MM.1S (cell line): ENCODE measurements at regions not wholly inside any gene's neighbourhood (a gene's known extent, or its start where the extent isn't known, plus 50 kb on each side); places are given as distances from the start of the nearest gene placed in this dataset.

ENCODE experiments used
- DNase-seq: peaks from one replicate; pipeline ENCODE4 v3.0.0-alpha.2; 2015
- H2AFZ ChIP-seq: fragments of 300-600 bp; sonication (generic); 2 replicates; pipeline ENCODE4 v1.6.0; 2016; ENCODE audit warnings: antibody characterized with exemption, low read length
- H3F3A ChIP-seq: fragments of 300-600 bp; sonication (generic); 2 replicates; pipeline ENCODE4 v1.6.1; 2016; ENCODE audit warnings: mild to moderate bottlenecking, antibody characterized with exemption, low read length, moderate library complexity, mixed read lengths; ENCODE audit not compliant: insufficient read depth
- H3K27ac ChIP-seq: fragments of 300-600 bp; sonication (generic); 2 replicates; pipeline ENCODE4 v1.5.1; 2016; ENCODE audit warnings: mild to moderate bottlenecking, low read length
- H3K27me3 ChIP-seq: fragments of 300-600 bp; sonication (generic); replicated peaks from 2 replicates; pipeline ENCODE4 v1.6.0; 2016; ENCODE audit warnings: low read length; ENCODE audit not compliant: insufficient read depth
- H3K36me3 ChIP-seq: fragments of 300-600 bp; sonication (generic); replicated peaks from 2 replicates; pipeline ENCODE4 v1.6.1; 2016; ENCODE audit warnings: mild to moderate bottlenecking, low read length, mixed read lengths; ENCODE audit not compliant: insufficient read depth
- H3K4me1 ChIP-seq: fragments of 300-600 bp; sonication (generic); 2 replicates; pipeline ENCODE4 v1.6.1; 2016; ENCODE audit warnings: low read length, mixed read lengths
- H3K4me2 ChIP-seq: fragments of 300-600 bp; sonication (generic); 2 replicates; pipeline ENCODE4 v1.6.0; 2016; ENCODE audit warnings: low read depth, low read length
- H3K4me3 ChIP-seq: fragments of 300-600 bp; sonication (generic); 2 replicates; pipeline ENCODE4 v1.5.1; 2016; ENCODE audit warnings: low read length, mixed read lengths
- H3K79me2 ChIP-seq: fragments of 300-600 bp; sonication (generic); 2 replicates; pipeline ENCODE4 v1.6.1; 2016; ENCODE audit warnings: mixed run types, low read length, mixed read lengths
- H3K9ac ChIP-seq: fragments of 300-600 bp; sonication (generic); 2 replicates; pipeline ENCODE4 v1.6.1; 2016; ENCODE audit warnings: low read length, mixed read lengths
- H3K9me2 ChIP-seq: fragments of 300-600 bp; sonication (generic); replicated peaks from 2 replicates; pipeline ENCODE4 v1.6.1; 2016; ENCODE audit warnings: mild to moderate bottlenecking, low read length, mixed read lengths; ENCODE audit not compliant: insufficient read depth
- H3K9me3 ChIP-seq: fragments of 300-600 bp; sonication (generic); replicated peaks from 2 replicates; pipeline ENCODE4 v1.6.1; 2016; ENCODE audit warnings: mild to moderate bottlenecking, low read length, mixed read lengths; ENCODE audit not compliant: insufficient read depth
- H4K20me1 ChIP-seq: fragments of 300-600 bp; sonication (generic); 2 replicates; pipeline ENCODE4 v1.6.1; 2016; ENCODE audit warnings: mild to moderate bottlenecking, low read length, moderate library complexity, mixed read lengths; ENCODE audit not compliant: insufficient read depth
- CTCF ChIP-seq: fragments of 300-600 bp; sonication (generic); IDR thresholded peaks from 2 replicates; pipeline ENCODE4 v1.5.1; 2016; ENCODE audit warnings: antibody characterized with exemption, low read length, mixed read lengths
- EZH2 ChIP-seq: fragments of 300-600 bp; sonication (generic); optimal IDR thresholded peaks from 2 replicates; pipeline ENCODE3; 2017; ENCODE audit warnings: low read depth, mild to moderate bottlenecking, antibody characterized with exemption, low read length, mixed read lengths
- EZH2phosphoT487 ChIP-seq: fragments of 300-600 bp; sonication (generic); IDR thresholded peaks from 2 replicates; pipeline ENCODE4 v1.6.1; 2018; ENCODE audit warnings: antibody characterized with exemption, low read length

GRCh38 chr19:28829762-28830161 is 383.2 kb downstream of the UQCRFS1 start:
- Histone ChIP-seq H3K4me3 (no peak overlapping the region), H3K27ac (no peak overlapping the region), H3K9ac (no peak overlapping the region), H4K20me1 (no peaks in the 10 kb centered on the region), H3K79me2 (no peaks in the 10 kb centered on the region), H2AFZ (no peak overlapping the region), H3F3A (no peaks in the 10 kb centered on the region), H3K27me3 (peaks cover 5% of the 10 kb centered on the region; the same call in 1 of the 2 replicates), H3K36me3 (no peaks in the 10 kb centered on the region), H3K4me2 (no peak overlapping the region), H3K9me2 (no peaks in the 10 kb centered on the region), H3K9me3 (no peaks in the 10 kb centered on the region), H3K4me1 (no peaks in the 10 kb centered on the region)
- TF ChIP-seq CTCF (no peak), EZH2phosphoT487 (no peak), EZH2 (no peak)
- DNase-seq = no peak

- Histone ChIP-seq H3K27me3 (peaks cover 5% of the 10 kb centered on the region; the same call in 1 of the 2 replicates), H3K4me3 (no peak overlapping the region), H3K9ac (no peak overlapping the region), H3F3A (no peaks in the 10 kb centered on the region), H3K36me3 (no peaks in the 10 kb centered on the region), H3K9me2 (no peaks in the 10 kb centered on the region), H3K4me2 (no peak overlapping the region), H2AFZ (no peak overlapping the region), H3K27ac (no peak overlapping the region), H3K9me3 (no peaks in the 10 kb centered on the region), H3K79me2 (no peaks in the 10 kb centered on the region), H3K4me1 (no peaks in the 10 kb centered on the region), H4K20me1 (no peaks in the 10 kb centered on the region)
- DNase-seq = no peak
- no peak for TF ChIP-seq CTCF
- TF ChIP-seq EZH2phosphoT487 = no peak
- TF ChIP-seq EZH2 = no peak
Measured at GRCh38 chr19:28829359-28829758, 383.6 kb downstream of the UQCRFS1 start.

GRCh38 chr19:28828276-28828870 is 384.6 kb downstream of the UQCRFS1 start:
- no peak for TF ChIP-seq CTCF
- TF ChIP-seq EZH2phosphoT487 = no peak
- no peak for TF ChIP-seq EZH2
- no peak overlapping the region for H2AFZ ChIP-seq
- DNase-seq = no peak
- H3K9me3 ChIP-seq = no peaks in the 10 kb centered on the region
- H4K20me1 ChIP-seq = no peaks in the 10 kb centered on the region
- H3K27ac ChIP-seq = no peak overlapping the region
- no peaks in the 10 kb centered on the region for H3K79me2 ChIP-seq
- H3K9me2 ChIP-seq = no peaks in the 10 kb centered on the region
- H3K27me3 ChIP-seq = peaks cover 5% of the 10 kb centered on the region; the same call in 1 of the 2 replicates
- H3F3A ChIP-seq = no peaks in the 10 kb centered on the region
- H3K4me2 ChIP-seq = no peak overlapping the region
- H3K36me3 ChIP-seq = no peaks in the 10 kb centered on the region
- H3K9ac ChIP-seq = no peak overlapping the region
- H3K4me3 ChIP-seq = no peak overlapping the region
- no peaks in the 10 kb centered on the region for H3K4me1 ChIP-seq
